ENCODE measurements at regions not wholly inside any gene's neighbourhood (a gene's known extent, or its start where the extent isn't known, plus 50 kb on each side); places are given as distances from the start of the nearest gene placed in this dataset.

DNA sequence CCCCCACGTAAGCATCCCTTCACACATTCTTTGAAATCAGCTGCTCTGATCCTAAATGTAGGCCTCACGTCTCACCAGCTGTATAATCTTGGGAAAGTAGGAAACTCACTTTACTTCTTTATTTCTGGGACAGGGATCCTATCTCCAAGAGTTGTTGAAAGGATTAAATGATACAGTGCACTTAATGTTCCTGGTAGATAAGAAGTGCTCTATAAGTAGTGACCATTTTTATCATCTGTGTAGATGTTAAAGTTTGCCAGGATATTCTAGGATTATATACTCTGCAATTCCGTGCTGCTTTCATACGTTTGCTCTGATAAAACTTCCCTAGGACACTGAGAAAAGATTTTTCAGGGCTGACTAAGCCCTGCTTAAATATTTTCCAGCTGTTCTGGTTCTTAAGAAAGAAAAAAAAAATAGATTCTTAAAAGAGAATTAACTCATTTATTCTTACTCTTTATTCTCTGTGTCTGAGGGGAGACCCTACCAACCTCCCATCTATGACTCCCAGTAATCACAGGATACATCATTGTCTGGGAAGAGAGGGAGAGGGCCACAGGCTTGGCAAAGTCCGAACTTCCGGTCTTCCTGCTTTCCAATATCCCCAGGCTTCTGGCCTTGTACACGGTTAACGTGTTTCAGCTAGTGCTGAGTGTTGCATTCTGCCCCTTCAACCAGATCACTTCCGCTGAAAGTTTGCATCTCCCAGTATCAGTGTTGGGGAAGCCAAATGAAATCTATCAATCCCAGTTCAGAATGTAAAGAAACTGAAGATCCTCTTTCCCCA is 269.2 kb downstream of the TRIML1 start:
- no peak overlapping the region for H3K4me3 ChIP-seq (ENCODE audit: low read depth, low read length)
- DNase-seq (ENCODE audit: low read depth): no peak
- TF ChIP-seq, protein P1, sequence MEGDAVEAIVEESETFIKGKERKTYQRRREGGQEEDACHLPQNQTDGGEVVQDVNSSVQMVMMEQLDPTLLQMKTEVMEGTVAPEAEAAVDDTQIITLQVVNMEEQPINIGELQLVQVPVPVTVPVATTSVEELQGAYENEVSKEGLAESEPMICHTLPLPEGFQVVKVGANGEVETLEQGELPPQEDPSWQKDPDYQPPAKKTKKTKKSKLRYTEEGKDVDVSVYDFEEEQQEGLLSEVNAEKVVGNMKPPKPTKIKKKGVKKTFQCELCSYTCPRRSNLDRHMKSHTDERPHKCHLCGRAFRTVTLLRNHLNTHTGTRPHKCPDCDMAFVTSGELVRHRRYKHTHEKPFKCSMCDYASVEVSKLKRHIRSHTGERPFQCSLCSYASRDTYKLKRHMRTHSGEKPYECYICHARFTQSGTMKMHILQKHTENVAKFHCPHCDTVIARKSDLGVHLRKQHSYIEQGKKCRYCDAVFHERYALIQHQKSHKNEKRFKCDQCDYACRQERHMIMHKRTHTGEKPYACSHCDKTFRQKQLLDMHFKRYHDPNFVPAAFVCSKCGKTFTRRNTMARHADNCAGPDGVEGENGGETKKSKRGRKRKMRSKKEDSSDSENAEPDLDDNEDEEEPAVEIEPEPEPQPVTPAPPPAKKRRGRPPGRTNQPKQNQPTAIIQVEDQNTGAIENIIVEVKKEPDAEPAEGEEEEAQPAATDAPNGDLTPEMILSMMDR (IDR thresholded peaks at IDR 0.05; ENCODE audit: low read depth, low read length, missing control alignments): no peak

DNA sequence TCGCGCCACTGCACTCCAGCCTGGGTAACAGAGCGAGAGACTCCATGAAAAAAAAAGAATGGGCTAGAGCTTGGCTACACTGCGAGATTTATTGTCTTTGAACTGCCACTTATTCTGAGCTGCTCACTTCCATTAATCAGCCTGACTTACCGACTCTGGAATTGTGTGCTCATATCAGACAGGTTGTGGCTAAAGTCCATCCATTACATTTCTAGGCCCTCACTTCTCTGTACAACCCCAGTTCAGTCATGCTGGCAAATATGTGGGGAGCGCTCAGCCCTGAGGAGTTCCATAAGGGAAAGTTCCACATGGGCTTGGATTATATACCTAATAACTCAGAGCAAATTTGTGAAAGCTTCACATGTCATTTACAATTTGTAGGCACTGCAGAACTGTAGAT is 270.6 kb downstream of the TRIML1 start:
- no peak for DNase-seq (ENCODE audit: low read depth)
- no peak overlapping the region for H3K4me3 ChIP-seq (ENCODE audit: low read depth, low read length)
- TF ChIP-seq, protein P1 (IDR thresholded peaks at IDR 0.05; ENCODE audit: low read depth, low read length, missing control alignments): no peak

DNA sequence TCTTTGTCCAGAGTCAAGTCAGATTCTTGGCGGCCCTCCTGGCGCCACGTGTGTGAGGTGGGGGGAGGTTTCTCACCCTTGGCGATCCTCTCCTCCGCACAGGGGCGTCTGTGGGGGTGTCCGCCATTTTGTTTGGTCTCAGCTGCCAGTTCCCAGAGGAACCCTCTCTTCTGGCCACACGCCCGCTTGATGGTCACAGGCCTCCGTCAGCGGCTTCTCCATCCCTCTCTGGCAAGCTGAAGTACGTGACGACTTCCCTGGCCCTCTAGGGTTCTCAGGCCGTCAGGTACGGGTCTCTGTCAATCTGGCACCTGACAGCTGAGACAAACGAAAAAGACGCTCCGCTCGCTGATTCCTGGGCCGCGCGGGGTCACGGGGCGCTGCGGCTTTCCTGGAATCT is 272.6 kb downstream of the TRIML1 start:
- TF ChIP-seq, protein P1 (IDR thresholded peaks at IDR 0.05; ENCODE audit: low read depth, low read length, missing control alignments): no peak
- no peak for DNase-seq (ENCODE audit: low read depth)
- H3K4me3 ChIP-seq (ENCODE audit: low read depth, low read length): no peak overlapping the region

DNA sequence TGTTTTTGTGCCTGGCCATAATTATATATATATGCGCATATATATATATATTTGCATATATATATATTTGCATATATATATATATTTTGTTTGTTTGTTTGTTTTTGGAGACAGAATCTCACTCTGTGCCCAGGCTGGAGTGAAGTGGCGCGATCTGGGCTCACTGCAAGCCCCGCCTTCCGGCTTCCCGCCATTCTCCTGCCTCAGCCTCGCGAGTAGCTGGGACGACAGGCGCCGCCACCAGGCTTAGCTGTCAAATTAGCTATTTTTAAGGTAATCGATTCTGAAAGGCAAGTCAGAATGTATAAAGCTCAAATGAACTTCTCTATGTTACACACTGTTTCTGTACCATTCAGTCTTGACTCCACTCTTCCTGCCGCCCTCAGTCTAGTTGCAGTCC is 273.3 kb downstream of the TRIML1 start:
- TF ChIP-seq, protein P1 (IDR thresholded peaks at IDR 0.05; ENCODE audit: low read depth, low read length, missing control alignments): no peak
- no peak for DNase-seq (ENCODE audit: low read depth)
- no peak overlapping the region for H3K4me3 ChIP-seq (ENCODE audit: low read depth, low read length)

DNA sequence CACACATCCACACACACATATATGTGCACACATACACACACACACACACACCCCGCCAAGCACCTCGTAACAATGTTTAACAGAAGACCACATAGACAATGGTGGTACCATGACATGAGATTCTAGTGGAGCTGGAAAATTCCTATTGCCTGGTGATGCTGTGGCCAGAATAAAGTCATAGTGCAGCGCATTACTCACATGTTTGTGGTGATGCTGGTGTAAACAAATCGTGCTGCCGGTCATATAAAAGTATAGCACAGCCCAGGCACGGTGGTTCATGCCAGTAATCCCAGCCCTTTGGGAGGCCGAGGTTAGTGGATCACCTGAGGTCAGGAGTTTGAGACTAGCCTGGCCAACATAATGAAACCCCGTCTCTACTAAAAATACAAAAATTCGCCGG is 275.2 kb downstream of the TRIML1 start:
- no peak for DNase-seq (ENCODE audit: low read depth)
- TF ChIP-seq, protein P1 (IDR thresholded peaks at IDR 0.05; ENCODE audit: low read depth, low read length, missing control alignments): no peak
- no peak overlapping the region for H3K4me3 ChIP-seq (ENCODE audit: low read depth, low read length)

DNA sequence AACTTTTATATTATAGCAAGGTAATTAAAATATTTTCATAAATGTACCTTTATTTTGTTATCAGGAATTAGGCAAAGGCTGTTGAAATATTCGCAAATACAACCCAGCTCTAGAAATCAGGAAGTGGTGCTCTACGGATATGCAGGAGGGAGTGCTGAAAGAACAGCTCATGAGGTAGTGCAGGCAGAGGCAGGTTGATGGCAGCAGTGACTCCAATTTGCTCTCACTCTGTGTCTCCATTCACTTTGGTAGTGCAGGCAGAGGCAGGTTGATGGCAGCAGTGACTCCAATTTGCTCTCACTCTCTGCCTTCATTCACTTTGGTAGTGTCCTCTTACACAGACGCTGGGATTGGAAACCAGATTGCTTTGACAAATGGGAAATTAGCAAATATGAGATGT is 277.9 kb downstream of the TRIML1 start:
- TF ChIP-seq, protein P1 (IDR thresholded peaks at IDR 0.05; ENCODE audit: low read depth, low read length, missing control alignments): no peak
- H3K4me3 ChIP-seq (ENCODE audit: low read depth, low read length): no peak overlapping the region
- DNase-seq (ENCODE audit: low read depth): no peak

DNA sequence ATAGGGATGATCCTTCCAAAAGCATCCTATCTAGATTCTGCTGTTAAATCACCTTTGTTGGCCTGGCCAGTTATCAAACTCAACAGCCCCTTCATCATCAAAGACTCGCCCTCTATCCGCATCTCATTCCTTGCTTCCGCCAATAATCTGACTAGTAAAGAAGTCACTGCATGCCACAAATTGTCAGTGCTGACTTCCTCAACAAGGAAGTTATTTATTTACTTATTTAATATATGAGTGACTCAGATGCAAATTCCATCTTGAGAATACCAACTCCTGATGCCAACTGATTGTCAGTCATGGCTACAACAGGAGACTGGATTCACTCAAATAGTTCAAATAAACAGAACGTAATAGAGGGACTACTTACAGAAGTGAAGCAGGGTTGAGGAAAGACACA is 283.8 kb downstream of the TRIML1 start:
- TF ChIP-seq, protein P1 (IDR thresholded peaks at IDR 0.05; ENCODE audit: low read depth, low read length, missing control alignments): no peak
- DNase-seq (ENCODE audit: low read depth): no peak
- H3K4me3 ChIP-seq (ENCODE audit: low read depth, low read length): no peak overlapping the region

Data from GM12864 (cell line).